NT2/D1 (cell line): ENCODE measurements at regions not wholly inside any gene's neighbourhood (a gene's known extent, or its start where the extent isn't known, plus 50 kb on each side); places are given as distances from the start of the nearest gene placed in this dataset.

Source experiments
- YY1 ChIP-seq: IDR thresholded peaks from 2 replicates; pipeline ENCODE4 v1.6.1; 2011; ENCODE audit not compliant: insufficient read length, insufficient read depth
- ZNF274 ChIP-seq: IDR thresholded peaks from 2 replicates; pipeline ENCODE4 v1.6.1; 2011; ENCODE audit warnings: mild to moderate bottlenecking, low read depth, low read length

DNA sequence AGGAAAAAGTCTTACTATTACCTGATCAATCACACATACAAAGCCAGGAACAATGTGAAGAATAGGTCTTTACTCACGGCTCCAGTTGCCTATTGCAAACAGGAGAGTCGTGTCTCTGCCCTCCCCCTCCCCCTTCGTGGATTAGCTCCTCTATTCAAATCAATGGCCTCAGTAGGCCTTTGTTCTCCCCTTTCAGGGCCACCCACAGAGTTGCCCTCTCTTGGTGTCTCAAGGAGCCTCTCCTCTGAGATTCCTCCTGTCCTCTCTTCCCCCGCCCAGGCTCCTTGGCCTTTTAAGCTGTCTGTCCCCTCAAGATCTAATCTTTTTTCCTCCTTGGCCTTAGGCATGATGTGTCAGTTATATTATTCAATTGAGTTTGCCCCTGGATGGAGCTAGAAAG lies 107.2 kb upstream of the NALF2 start:
- no peak for TF ChIP-seq YY1
- no peak for TF ChIP-seq ZNF274
